HCT116 (cell line): ENCODE measurements at regions not wholly inside any gene's neighbourhood (a gene's known extent, or its start where the extent isn't known, plus 50 kb on each side); places are given as distances from the start of the nearest gene placed in this dataset.

Source experiments
- ATAC-seq: fragments of 200-7000 bp; cut with Tn5 transposase; 2 replicates; pipeline ENCODE4 v1.9.1; 2020; ENCODE audit warnings: mild to moderate bottlenecking, moderate library complexity
- BruUV-seq: library from RNA; stranded (reverse); fragments of 400-500 nt; replicated peaks from 2 replicates; lab custom pipeline; 2021; lab: Mats Ljungman, UMichigan
- CTCF ChIA-PET: fragments of 300-600 bp; sonication (Branson Sonifier 250); formaldehyde crosslinking; loops from one replicate; lab custom pipeline; 2021; ENCODE audit warnings: antibody characterized with exemption; lab: Charles Lee
- POLR2A ChIA-PET: fragments of 300-600, 350-600 bp; sonication (Branson Sonifier 250); formaldehyde crosslinking; loops from one replicate; lab custom pipeline; 2021; ENCODE audit warnings: antibody characterized with exemption; lab: Charles Lee
- RAD21 ChIA-PET, 2 experiments: fragments of 300-600 bp; sonication (Branson Sonifier 250); formaldehyde crosslinking; loops; one replicate each; lab custom pipeline; 2023; ENCODE audit warnings: low total read pairs in 2 of 2; ENCODE audit not compliant: uncharacterized antibody in 2 of 2, unreplicated experiment in 2 of 2, low non-redundant PET in 1 of 2; lab: Charles Lee
- DNase-seq: peaks from one replicate; pipeline ENCODE4 v3.0.0-alpha.2; 2010; ENCODE audit warnings: low read depth, low spot score
- H2AFZ ChIP-seq: fragments of 200-600 bp; shearing (Covaris generic), sonication (generic); 2 replicates; pipeline ENCODE4 v1.6.1; 2017; ENCODE audit warnings: low read depth, mixed run types, mixed read lengths, antibody characterized with exemption, low read length; ENCODE audit not compliant: poor library complexity, severe bottlenecking
- H3K27ac ChIP-seq: 2 replicates; pipeline ENCODE4 v1.5.1; 2012; ENCODE audit warnings: low read depth, low read length
- H3K27me3 ChIP-seq: fragments of 200-600 bp; sonication (generic); 2 replicates; pipeline ENCODE4 v1.6.1; 2016; ENCODE audit warnings: mixed run types, low read length, mixed read lengths; ENCODE audit not compliant: insufficient read depth
- H3K36me3 ChIP-seq, 2 experiments: fragments of 200-500 bp in 1 of 2; fragments of 200-600 bp in 1 of 2; sonication (Bioruptor generic) in 1 of 2; sonication (generic) in 1 of 2; 2 replicates each; pipeline versions ENCODE4 v1.5.1 to v1.6.1; 2014 to 2016; ENCODE audit warnings: low read length in 2 of 2, inconsistent platforms in 1 of 2, mixed read lengths in 1 of 2, mixed run types in 1 of 2; ENCODE audit not compliant: insufficient read depth in 2 of 2, control insufficient read depth in 1 of 2
- H3K4me1 ChIP-seq, 2 experiments: fragments of 200-600 bp in 1 of 2; sonication (generic) in 1 of 2; 2 replicates each; pipeline versions ENCODE4 v1.5.1 to v1.6.1; 2012 to 2017; ENCODE audit warnings: low read length in 2 of 2, inconsistent platforms in 1 of 2, mild to moderate bottlenecking in 1 of 2, mixed read lengths in 1 of 2, mixed run types in 1 of 2, moderate library complexity in 1 of 2; ENCODE audit not compliant: insufficient read depth in 2 of 2, control insufficient read depth in 1 of 2
- H3K4me2 ChIP-seq: fragments of 200-600 bp; sonication (generic); 2 replicates; pipeline ENCODE4 v1.6.1; 2017; ENCODE audit warnings: mixed run types, low read length, mixed read lengths
- H3K4me3 ChIP-seq, 2 experiments: fragments of 200-600 bp in 1 of 2; sonication (generic) in 1 of 2; replicated peaks in 1 of 2; 2 replicates each; pipeline ENCODE4 v1.5.1; 2011 to 2016; ENCODE audit warnings: low read length in 2 of 2, control low read depth in 1 of 2, low read depth in 1 of 2, mild to moderate bottlenecking in 1 of 2, mixed read lengths in 1 of 2, mixed run types in 1 of 2
- H3K79me2 ChIP-seq: fragments of 200-600 bp; sonication (generic); 2 replicates; pipeline ENCODE4 v1.6.1; 2017; ENCODE audit warnings: mild to moderate bottlenecking, mixed run types, low read length, moderate library complexity, mixed read lengths; ENCODE audit not compliant: insufficient read depth
- H3K9ac ChIP-seq: fragments of 200-600 bp; sonication (generic); 2 replicates; pipeline ENCODE4 v1.6.1; 2016; ENCODE audit warnings: low read length, mixed read lengths
- H3K9me2 ChIP-seq: fragments of 200-600 bp; sonication (generic), shearing (Covaris generic); 2 replicates; pipeline ENCODE4 v1.6.1; 2017; ENCODE audit warnings: mixed run types, mild to moderate bottlenecking, moderate library complexity; ENCODE audit not compliant: insufficient read depth
- H3K9me3 ChIP-seq, 2 experiments: fragments of 200-500 bp in 1 of 2; fragments of 200-600 bp in 1 of 2; sonication (Bioruptor generic) in 1 of 2; sonication (generic) in 1 of 2; 2 replicates each; pipeline ENCODE4 v1.6.1; 2014 to 2017; ENCODE audit warnings: low read length in 2 of 2, mixed read lengths in 2 of 2, inconsistent platforms in 1 of 2, low read depth in 1 of 2, mild to moderate bottlenecking in 1 of 2, mixed run types in 1 of 2, moderate library complexity in 1 of 2; ENCODE audit not compliant: control insufficient read depth in 1 of 2, insufficient read depth in 1 of 2
- H4K20me1 ChIP-seq: fragments of 200-600 bp; sonication (generic), shearing (Covaris generic); 2 replicates; pipeline ENCODE4 v1.6.1; 2017; ENCODE audit warnings: mixed run types, mild to moderate bottlenecking, moderate library complexity; ENCODE audit not compliant: insufficient read depth
- CEBPB ChIP-seq: IDR thresholded peaks from 2 replicates; pipeline ENCODE4 v1.6.1; 2012; ENCODE audit warnings: low read depth
- CTCF ChIP-seq, 3 experiments: fragments of 200-600 bp in 1 of 3; sonication (generic) in 1 of 3; IDR thresholded peaks in 2 of 3; conservative IDR thresholded peaks in 1 of 3; 2 replicates each; pipeline ENCODE4 v1.5.1; 2012 to 2017; ENCODE audit warnings: low read depth in 2 of 3, low read length in 2 of 3, antibody characterized with exemption in 1 of 3, borderline replicate concordance in 1 of 3, control low read depth in 1 of 3, mild to moderate bottlenecking in 1 of 3, mixed read lengths in 1 of 3, mixed run types in 1 of 3, moderate library complexity in 1 of 3; ENCODE audit not compliant: insufficient read depth in 1 of 3
- EGR1 ChIP-seq: IDR thresholded peaks from 2 replicates; pipeline ENCODE4 v1.6.1; 2012; ENCODE audit warnings: low read depth
- ELF1 ChIP-seq: IDR thresholded peaks from 2 replicates; pipeline ENCODE4 v1.6.1; 2012; ENCODE audit warnings: low read depth, borderline replicate concordance
- EZH2phosphoT487 ChIP-seq: fragments of 200-600 bp; IDR thresholded peaks from 2 replicates; pipeline ENCODE4 v1.6.1; 2018; ENCODE audit warnings: antibody characterized with exemption, borderline replicate concordance
- FOSL1 ChIP-seq: IDR thresholded peaks from 2 replicates; pipeline ENCODE4 v1.6.1; 2012; ENCODE audit warnings: low read depth
- POLR2A ChIP-seq: IDR thresholded peaks from 2 replicates; pipeline ENCODE4 v1.7.0; 2011; ENCODE audit warnings: borderline replicate concordance; ENCODE audit not compliant: insufficient read depth, insufficient read length; ENCODE audit errors: extremely low read depth
- POLR2AphosphoS5 ChIP-seq: IDR thresholded peaks from 2 replicates; pipeline ENCODE4 v1.6.1; 2011; ENCODE audit warnings: mild to moderate bottlenecking, low read depth, low read length, moderate library complexity
- SIN3A ChIP-seq: IDR thresholded peaks from 2 replicates; pipeline ENCODE4 v1.6.1; 2012; ENCODE audit warnings: low read depth
- SP1 ChIP-seq: IDR thresholded peaks from 2 replicates; pipeline ENCODE4 v1.6.1; 2012; ENCODE audit warnings: low read depth
- TCF7L2 ChIP-seq: IDR thresholded peaks from 2 replicates; pipeline ENCODE4 v1.7.0; 2011; ENCODE audit warnings: borderline replicate concordance, inconsistent platforms; ENCODE audit not compliant: insufficient read depth, insufficient read length; ENCODE audit errors: extremely low read depth
- YY1 ChIP-seq: IDR thresholded peaks from 2 replicates; pipeline ENCODE4 v1.6.1; 2011; ENCODE audit warnings: low read length, low read depth, moderate library complexity, mild to moderate bottlenecking; ENCODE audit not compliant: insufficient replicate concordance; ENCODE audit errors: extremely low read depth
- ZNF274 ChIP-seq: fragments of 200-500 bp; sonication (Bioruptor generic); IDR thresholded peaks from 2 replicates; pipeline ENCODE4 v1.6.1; 2014; ENCODE audit warnings: mild to moderate bottlenecking, low read depth, low read length, inconsistent platforms
- intact Hi-C: fragments of 100-400 bp; cut with micrococcal nuclease; formaldehyde crosslinking; loops from 2 replicates; pipeline ENCODE4 v1.10.0; 2022

DNA sequence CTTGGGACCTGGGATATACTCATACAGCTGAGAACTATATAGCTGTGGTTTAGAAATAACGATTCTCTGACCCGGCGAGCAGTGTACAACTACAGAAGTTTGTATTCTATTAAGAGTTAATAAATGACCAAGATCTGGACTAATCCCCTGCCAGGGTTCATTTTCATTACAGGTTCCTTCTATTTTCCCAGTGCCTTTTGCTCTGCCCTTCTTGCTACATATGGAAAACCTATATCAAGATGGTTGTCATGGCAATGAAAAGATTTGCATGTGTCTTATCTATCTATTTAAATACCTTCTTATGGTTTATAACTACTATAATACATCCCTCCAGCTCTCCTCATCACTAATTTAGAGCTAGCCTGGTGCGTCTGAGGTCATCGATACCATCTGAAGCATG lies 965.2 kb downstream of the BCL11A start:
- ATAC-seq: no peak

More for the DNA sequence above, 965.2 kb downstream of the BCL11A start:
- Histone ChIP-seq H3K27me3 (no peaks in the 10 kb centered on the region), H3K9me3 (no peaks in the 10 kb centered on the region), H4K20me1 (no peaks in the 10 kb centered on the region), H3K4me3 (no peak overlapping the region), H3K36me3 (no peaks in the 10 kb centered on the region), H3K9me2 (no peaks in the 10 kb centered on the region), H3K4me1 (no peaks in the 10 kb centered on the region), H3K9ac (no peak overlapping the region), H3K27ac (no peak overlapping the region), H3K79me2 (no peaks in the 10 kb centered on the region), H2AFZ (no peak overlapping the region), H3K4me2 (no peak overlapping the region)
- POLR2A ChIA-PET: no interaction called here
- DNase-seq: no peak
- RAD21 ChIA-PET: no interaction called here
- CTCF ChIA-PET: no interaction called here
- no peak for TF ChIP-seq ELF1
- TF ChIP-seq TCF7L2: no peak
- no peak for TF ChIP-seq EGR1
- TF ChIP-seq EZH2phosphoT487: no peak
- TF ChIP-seq POLR2AphosphoS5: no peak
- no peak for TF ChIP-seq YY1
- no peak for TF ChIP-seq FOSL1
- no peak for TF ChIP-seq SIN3A
- TF ChIP-seq SP1: no peak
- no peak for TF ChIP-seq CTCF (IDR thresholded peaks at IDR 0.05 in 2 of 3, conservative IDR thresholded peaks at IDR 0.05 in 1 of 3; ENCODE audit: borderline replicate concordance in 1 of 3, insufficient read depth in 1 of 3, low read depth in 2 of 3, low read length in 2 of 3)
- no peak for TF ChIP-seq POLR2A
- no peak for TF ChIP-seq CEBPB
- TF ChIP-seq ZNF274: no peak
- no TSS peak for BruUV-seq
- intact Hi-C loops: no loop called here
